ENCODE measurements at regions not wholly inside any gene's neighbourhood (a gene's known extent, or its start where the extent isn't known, plus 50 kb on each side); places are given as distances from the start of the nearest gene placed in this dataset.

GRCh38 chr2:40872580-40872979, 420.7 kb upstream of the SLC8A1 start:
- Histone ChIP-seq H2AFZ (ENCODE audit: low read depth, low read length) (no peak overlapping the region), H3K27me3 (ENCODE audit: insufficient read depth, low read length) (no peaks in the 10 kb centered on the region), H3K36me3 (ENCODE audit: insufficient read depth, low read length) (no peaks in the 10 kb centered on the region), H3K4me1 (ENCODE audit: insufficient read depth, low read length) (no peaks in the 10 kb centered on the region), H3K9me3 (ENCODE audit: low read length) (no peaks in the 10 kb centered on the region), H3K4me3 (ENCODE audit: low read length) (no peak overlapping the region)

DNA sequence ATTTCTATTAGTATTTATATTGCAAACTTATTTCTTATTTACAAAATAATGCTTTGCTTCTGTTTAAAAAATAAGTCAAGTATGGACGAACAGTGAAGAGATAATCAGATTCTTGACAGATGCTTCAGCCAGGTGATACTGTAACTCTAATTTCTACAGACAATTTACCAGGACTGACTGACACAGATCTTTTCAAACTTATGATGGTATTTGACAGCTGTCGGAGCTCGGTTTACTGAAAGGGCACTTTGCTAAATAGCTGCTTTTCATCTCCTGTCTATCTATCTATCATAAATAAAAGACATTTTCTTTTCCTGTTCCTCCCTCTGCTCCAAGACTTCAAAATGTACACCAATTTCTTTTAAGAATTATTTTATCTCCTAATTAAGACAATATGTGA, 422.5 kb upstream of the SLC8A1 start:
- H3K4me1 ChIP-seq (ENCODE audit: insufficient read depth, low read length), result no peaks in the 10 kb centered on the region
- H3K27me3 ChIP-seq (ENCODE audit: insufficient read depth, low read length), result no peaks in the 10 kb centered on the region
- H2AFZ ChIP-seq (ENCODE audit: low read depth, low read length), result no peak overlapping the region
- no peaks in the 10 kb centered on the region for H3K36me3 ChIP-seq (ENCODE audit: insufficient read depth, low read length)
- H3K9me3 ChIP-seq (ENCODE audit: low read length), result no peaks in the 10 kb centered on the region
- no peak overlapping the region for H3K4me3 ChIP-seq (ENCODE audit: low read length)

DNA sequence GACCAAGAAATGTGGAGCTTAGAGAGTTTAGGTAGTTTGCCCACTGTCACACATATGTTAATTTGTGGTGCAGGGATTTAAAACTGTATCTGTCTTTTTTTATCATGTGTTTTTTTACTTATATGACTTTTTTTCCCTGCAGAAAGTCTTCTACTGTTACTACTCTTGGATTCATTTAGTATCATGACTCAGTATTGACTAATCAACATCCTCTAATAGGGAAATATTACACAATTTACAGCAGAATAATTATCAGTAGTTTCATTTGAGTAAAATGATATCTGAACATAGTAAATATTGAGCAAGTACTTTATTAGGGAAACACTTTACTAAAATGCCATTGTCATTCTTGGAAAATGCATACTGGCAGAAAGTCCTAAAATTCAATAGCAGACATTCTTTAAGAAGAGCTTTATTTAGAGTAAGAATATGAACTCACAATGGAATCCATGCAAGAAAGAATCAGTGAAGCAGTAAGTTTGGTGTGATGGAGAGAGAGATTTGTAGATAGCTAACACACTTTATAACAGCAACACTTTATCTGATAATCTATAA, 425.9 kb upstream of the SLC8A1 start:
- Histone ChIP-seq H3K4me3 (ENCODE audit: low read length) (no peak overlapping the region), H3K27me3 (ENCODE audit: insufficient read depth, low read length) (no peaks in the 10 kb centered on the region), H3K4me1 (ENCODE audit: insufficient read depth, low read length) (peaks cover 7% of the 10 kb centered on the region), H3K36me3 (ENCODE audit: insufficient read depth, low read length) (no peaks in the 10 kb centered on the region), H2AFZ (ENCODE audit: low read depth, low read length) (no peak overlapping the region), H3K9me3 (ENCODE audit: low read length) (no peaks in the 10 kb centered on the region)

DNA sequence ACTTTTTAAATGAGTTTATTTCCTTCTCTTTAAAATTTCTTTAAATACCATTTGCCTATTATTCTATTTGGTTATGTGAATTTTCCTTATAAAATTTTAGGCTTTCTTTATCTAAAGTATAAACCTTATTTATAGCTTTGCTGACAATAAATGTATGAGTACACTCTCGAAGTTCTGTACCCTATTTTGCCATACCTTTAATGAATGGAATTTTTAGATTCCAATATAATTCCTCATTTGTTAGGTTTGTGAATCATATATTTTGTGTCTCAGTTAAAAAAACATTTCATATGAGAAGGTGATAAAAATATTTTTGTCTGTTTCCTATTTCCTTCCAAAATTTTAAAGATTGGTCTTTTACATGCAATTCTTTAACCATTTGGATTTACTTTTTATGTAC, 427.4 kb upstream of the SLC8A1 start:
- Histone ChIP-seq H3K4me3 (ENCODE audit: low read length) (no peak overlapping the region), H2AFZ (ENCODE audit: low read depth, low read length) (no peak overlapping the region), H3K9me3 (ENCODE audit: low read length) (no peaks in the 10 kb centered on the region)

DNA sequence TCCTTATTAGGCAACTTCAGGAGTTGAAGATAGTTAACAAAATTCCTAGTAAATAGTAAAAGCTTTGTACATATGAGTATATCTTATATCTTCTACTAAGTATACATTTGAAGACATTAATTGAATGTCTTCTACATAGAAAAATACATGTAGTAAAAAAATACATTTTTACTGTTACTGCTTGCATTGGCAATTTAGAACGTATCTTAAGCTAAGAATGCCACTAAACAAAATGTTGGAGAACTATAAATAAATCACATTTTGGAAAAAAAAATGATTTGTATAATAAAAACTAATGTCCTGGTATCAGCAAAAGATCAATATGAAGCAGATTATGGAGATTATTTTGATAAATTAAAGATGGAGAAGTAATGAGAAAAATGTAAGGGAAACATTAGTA, 434.2 kb upstream of the SLC8A1 start:
- H3K36me3 ChIP-seq (ENCODE audit: insufficient read depth, low read length), result no peaks in the 10 kb centered on the region
- H3K27me3 ChIP-seq (ENCODE audit: insufficient read depth, low read length), result no peaks in the 10 kb centered on the region
- no peak overlapping the region for H3K4me3 ChIP-seq (ENCODE audit: low read length)
- no peak overlapping the region for H2AFZ ChIP-seq (ENCODE audit: low read depth, low read length)
- H3K4me1 ChIP-seq (ENCODE audit: insufficient read depth, low read length), result peaks cover 7% of the 10 kb centered on the region
- H3K9me3 ChIP-seq (ENCODE audit: low read length), result no peaks in the 10 kb centered on the region

More for the DNA sequence above, 427.4 kb upstream of the SLC8A1 start:
- peaks cover 7% of the 10 kb centered on the region for H3K4me1 ChIP-seq (ENCODE audit: insufficient read depth, low read length)
- H3K36me3 ChIP-seq (ENCODE audit: insufficient read depth, low read length), result no peaks in the 10 kb centered on the region
- H3K27me3 ChIP-seq (ENCODE audit: insufficient read depth, low read length), result no peaks in the 10 kb centered on the region

DNA sequence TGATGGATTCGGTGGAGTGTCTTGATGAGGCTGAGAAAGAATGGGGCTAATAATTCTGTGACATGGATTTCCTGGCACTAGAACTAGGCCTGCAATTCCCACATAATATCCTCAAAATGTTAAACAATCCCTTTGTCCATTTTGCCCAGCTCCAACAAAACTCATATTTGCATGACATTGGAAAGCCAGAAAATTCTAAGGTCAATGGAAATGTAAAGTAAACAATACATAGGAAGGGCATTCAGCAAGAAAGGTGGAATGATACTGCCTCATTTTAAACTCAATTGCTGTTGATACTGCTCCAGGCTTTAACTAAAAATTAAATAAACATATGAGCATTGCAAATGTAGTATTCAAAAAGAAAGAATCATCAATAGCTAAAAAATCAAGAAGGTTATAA, 434.8 kb upstream of the SLC8A1 start:
- Histone ChIP-seq H3K4me3 (ENCODE audit: low read length) (no peak overlapping the region), H3K4me1 (ENCODE audit: insufficient read depth, low read length) (peaks cover 2% of the 10 kb centered on the region), H2AFZ (ENCODE audit: low read depth, low read length) (no peak overlapping the region), H3K27me3 (ENCODE audit: insufficient read depth, low read length) (no peaks in the 10 kb centered on the region), H3K36me3 (ENCODE audit: insufficient read depth, low read length) (no peaks in the 10 kb centered on the region), H3K9me3 (ENCODE audit: low read length) (no peaks in the 10 kb centered on the region)

GRCh38 chr2:40896358-40896757, 444.5 kb upstream of the SLC8A1 start:
- Histone ChIP-seq H3K4me1 (ENCODE audit: insufficient read depth, low read length) (no peaks in the 10 kb centered on the region), H3K36me3 (ENCODE audit: insufficient read depth, low read length) (no peaks in the 10 kb centered on the region), H3K27me3 (ENCODE audit: insufficient read depth, low read length) (no peaks in the 10 kb centered on the region), H3K4me3 (ENCODE audit: low read length) (no peak overlapping the region), H3K9me3 (ENCODE audit: low read length) (no peaks in the 10 kb centered on the region), H2AFZ (ENCODE audit: low read depth, low read length) (no peak overlapping the region)

GRCh38 chr2:40914666-40915065, 462.8 kb upstream of the SLC8A1 start:
- Histone ChIP-seq H2AFZ (ENCODE audit: low read depth, low read length) (no peak overlapping the region), H3K4me1 (ENCODE audit: insufficient read depth, low read length) (no peaks in the 10 kb centered on the region), H3K27me3 (ENCODE audit: insufficient read depth, low read length) (no peaks in the 10 kb centered on the region)

GRCh38 chr2:40915651-40916050, 463.8 kb upstream of the SLC8A1 start:
- Histone ChIP-seq H3K27me3 (ENCODE audit: insufficient read depth, low read length) (no peaks in the 10 kb centered on the region), H2AFZ (ENCODE audit: low read depth, low read length) (no peak overlapping the region), H3K4me1 (ENCODE audit: insufficient read depth, low read length) (no peaks in the 10 kb centered on the region), H3K4me3 (ENCODE audit: low read length) (no peak overlapping the region), H3K9me3 (ENCODE audit: low read length) (no peaks in the 10 kb centered on the region), H3K36me3 (ENCODE audit: insufficient read depth, low read length) (no peaks in the 10 kb centered on the region)

More at GRCh38 chr2:40914666-40915065, 462.8 kb upstream of the SLC8A1 start:
- Histone ChIP-seq H3K4me3 (ENCODE audit: low read length) (no peak overlapping the region), H3K36me3 (ENCODE audit: insufficient read depth, low read length) (no peaks in the 10 kb centered on the region), H3K9me3 (ENCODE audit: low read length) (no peaks in the 10 kb centered on the region)

- H3K36me3 ChIP-seq (ENCODE audit: insufficient read depth, low read length), result no peaks in the 10 kb centered on the region
- H3K4me3 ChIP-seq (ENCODE audit: low read length), result no peak overlapping the region
- no peaks in the 10 kb centered on the region for H3K4me1 ChIP-seq (ENCODE audit: insufficient read depth, low read length)
- H2AFZ ChIP-seq (ENCODE audit: low read depth, low read length), result no peak overlapping the region
- no peaks in the 10 kb centered on the region for H3K9me3 ChIP-seq (ENCODE audit: low read length)
- no peaks in the 10 kb centered on the region for H3K27me3 ChIP-seq (ENCODE audit: insufficient read depth, low read length)
Observed at GRCh38 chr2:40935349-40935748, 483.5 kb upstream of the SLC8A1 start.

DNA sequence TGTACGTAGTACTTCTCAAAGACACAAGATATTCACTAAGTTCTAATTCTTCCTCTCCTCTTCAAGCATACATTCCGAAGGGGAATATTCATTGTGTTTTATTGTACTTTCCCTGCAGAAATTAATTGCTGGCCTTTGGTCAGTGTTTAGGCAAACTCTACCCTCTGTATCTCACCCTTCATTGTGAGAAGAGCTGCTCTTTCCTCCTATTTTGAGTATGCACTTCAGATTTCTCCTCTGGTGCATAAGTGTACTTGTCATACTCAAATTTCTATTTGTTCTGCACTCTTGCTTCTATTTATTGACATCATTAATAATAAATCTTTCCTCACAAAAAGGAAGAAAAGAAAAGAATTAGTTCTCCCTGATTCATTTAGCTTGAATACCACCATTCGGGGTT, 485.4 kb upstream of the SLC8A1 start:
- Histone ChIP-seq H3K27me3 (ENCODE audit: insufficient read depth, low read length) (no peaks in the 10 kb centered on the region), H2AFZ (ENCODE audit: low read depth, low read length) (no peak overlapping the region), H3K4me3 (ENCODE audit: low read length) (no peak overlapping the region), H3K36me3 (ENCODE audit: insufficient read depth, low read length) (no peaks in the 10 kb centered on the region), H3K9me3 (ENCODE audit: low read length) (no peaks in the 10 kb centered on the region), H3K4me1 (ENCODE audit: insufficient read depth, low read length) (no peaks in the 10 kb centered on the region)

DNA sequence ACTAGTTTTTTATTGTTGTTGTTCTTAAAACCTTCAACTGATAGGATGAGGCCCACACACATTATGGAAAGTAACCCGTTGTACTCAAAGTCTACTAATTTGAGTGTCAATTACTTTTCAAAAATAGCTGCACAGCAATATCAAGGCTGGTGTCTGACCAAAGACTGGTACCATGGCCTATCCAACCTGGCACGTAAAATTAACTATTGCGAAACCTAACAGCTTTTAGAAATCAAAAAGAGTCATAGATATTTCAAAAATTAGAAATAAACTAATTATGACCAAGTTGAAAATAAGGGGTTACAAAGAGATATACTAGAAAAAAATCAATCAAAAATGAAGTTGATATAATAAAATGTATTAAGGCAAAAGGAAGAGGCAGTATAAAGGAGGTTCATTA, 501.5 kb upstream of the SLC8A1 start:
- Histone ChIP-seq H3K9me3 (ENCODE audit: low read length) (no peaks in the 10 kb centered on the region), H2AFZ (ENCODE audit: low read depth, low read length) (no peak overlapping the region), H3K27me3 (ENCODE audit: insufficient read depth, low read length) (no peaks in the 10 kb centered on the region), H3K4me1 (ENCODE audit: insufficient read depth, low read length) (no peaks in the 10 kb centered on the region), H3K4me3 (ENCODE audit: low read length) (no peak overlapping the region), H3K36me3 (ENCODE audit: insufficient read depth, low read length) (no peaks in the 10 kb centered on the region)

GRCh38 chr2:40955042-40955441, 503.2 kb upstream of the SLC8A1 start:
- no peaks in the 10 kb centered on the region for H3K36me3 ChIP-seq (ENCODE audit: insufficient read depth, low read length)
- H2AFZ ChIP-seq (ENCODE audit: low read depth, low read length), result no peak overlapping the region
- H3K9me3 ChIP-seq (ENCODE audit: low read length), result no peaks in the 10 kb centered on the region
- no peak overlapping the region for H3K4me3 ChIP-seq (ENCODE audit: low read length)
- no peaks in the 10 kb centered on the region for H3K4me1 ChIP-seq (ENCODE audit: insufficient read depth, low read length)
- no peaks in the 10 kb centered on the region for H3K27me3 ChIP-seq (ENCODE audit: insufficient read depth, low read length)

- Histone ChIP-seq H3K4me3 (ENCODE audit: low read length) (no peak overlapping the region), H3K9me3 (ENCODE audit: low read length) (no peaks in the 10 kb centered on the region), H3K36me3 (ENCODE audit: insufficient read depth, low read length) (no peaks in the 10 kb centered on the region), H2AFZ (ENCODE audit: low read depth, low read length) (no peak overlapping the region), H3K27me3 (ENCODE audit: insufficient read depth, low read length) (no peaks in the 10 kb centered on the region), H3K4me1 (ENCODE audit: insufficient read depth, low read length) (no peaks in the 10 kb centered on the region)
Observed at GRCh38 chr2:40955635-40956034, 503.7 kb upstream of the SLC8A1 start.
